ENCODE measurements at regions not wholly inside any gene's neighbourhood (a gene's known extent, or its start where the extent isn't known, plus 50 kb on each side); places are given as distances from the start of the nearest gene placed in this dataset.
"Not testable (repeated sequence)": the region's sequence is repeated elsewhere in the genome, so short reads cannot be mapped to it uniquely, and the experiment has no call there.

DNA sequence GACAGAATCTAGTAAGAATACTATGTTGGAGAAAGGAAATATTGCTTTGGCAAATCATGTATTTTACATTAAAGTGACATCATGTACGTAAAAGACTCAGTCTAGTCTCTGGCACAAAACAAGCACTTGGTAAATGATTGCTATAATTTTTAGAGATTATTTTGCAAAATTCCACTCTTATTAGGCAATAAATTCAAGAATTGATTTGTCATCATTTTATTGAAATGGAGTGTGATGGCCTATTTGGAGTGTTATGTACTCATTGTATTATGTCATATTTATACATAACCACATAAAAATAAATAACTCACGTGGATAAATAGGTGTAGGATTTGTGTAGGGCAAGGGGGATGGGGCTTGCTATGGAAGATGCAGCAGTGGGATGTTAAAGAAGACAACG lies 70.0 kb upstream of the FYN start:
- intact Hi-C loops (cut with micrococcal nuclease) = no loop called here
- Histone ChIP-seq H3K27ac (replicated peaks) (no peak overlapping the region), H3K4me3 (no peak overlapping the region), H3K9me3 (replicated peaks) (peaks cover 10% of the 10 kb centered on the region), H3K27me3 (ENCODE audit: low read depth) (no peaks in the 10 kb centered on the region), H3K4me1 (no peaks in the 10 kb centered on the region), H3K36me3 (no peaks in the 10 kb centered on the region)
- TF ChIP-seq, protein P1, sequence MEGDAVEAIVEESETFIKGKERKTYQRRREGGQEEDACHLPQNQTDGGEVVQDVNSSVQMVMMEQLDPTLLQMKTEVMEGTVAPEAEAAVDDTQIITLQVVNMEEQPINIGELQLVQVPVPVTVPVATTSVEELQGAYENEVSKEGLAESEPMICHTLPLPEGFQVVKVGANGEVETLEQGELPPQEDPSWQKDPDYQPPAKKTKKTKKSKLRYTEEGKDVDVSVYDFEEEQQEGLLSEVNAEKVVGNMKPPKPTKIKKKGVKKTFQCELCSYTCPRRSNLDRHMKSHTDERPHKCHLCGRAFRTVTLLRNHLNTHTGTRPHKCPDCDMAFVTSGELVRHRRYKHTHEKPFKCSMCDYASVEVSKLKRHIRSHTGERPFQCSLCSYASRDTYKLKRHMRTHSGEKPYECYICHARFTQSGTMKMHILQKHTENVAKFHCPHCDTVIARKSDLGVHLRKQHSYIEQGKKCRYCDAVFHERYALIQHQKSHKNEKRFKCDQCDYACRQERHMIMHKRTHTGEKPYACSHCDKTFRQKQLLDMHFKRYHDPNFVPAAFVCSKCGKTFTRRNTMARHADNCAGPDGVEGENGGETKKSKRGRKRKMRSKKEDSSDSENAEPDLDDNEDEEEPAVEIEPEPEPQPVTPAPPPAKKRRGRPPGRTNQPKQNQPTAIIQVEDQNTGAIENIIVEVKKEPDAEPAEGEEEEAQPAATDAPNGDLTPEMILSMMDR (IDR thresholded peaks at IDR 0.05; ENCODE audit: borderline replicate concordance) = no peak
- DNase-seq = no peak

DNA sequence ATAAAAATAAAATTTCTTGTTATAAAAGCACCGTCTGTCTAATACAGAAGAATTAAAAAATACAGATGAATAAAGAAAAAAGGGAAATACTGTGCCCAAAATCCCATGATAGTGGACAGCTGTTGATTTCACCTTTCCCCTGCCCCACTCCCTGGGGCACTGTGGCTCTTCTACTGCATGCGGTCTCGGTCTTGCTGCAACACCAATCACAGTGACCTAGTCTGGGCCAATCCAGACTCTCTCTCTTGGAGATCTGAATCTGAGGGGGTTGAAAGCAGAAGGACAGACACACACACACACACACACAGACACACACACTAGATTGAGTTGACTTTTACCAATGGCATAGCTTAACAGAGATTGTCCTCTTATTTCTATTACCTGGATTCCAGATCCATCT lies 70.5 kb upstream of the FYN start:
- Histone ChIP-seq H3K4me3 (no peak overlapping the region), H3K27me3 (ENCODE audit: low read depth) (no peaks in the 10 kb centered on the region), H3K27ac (replicated peaks) (no peak overlapping the region), H3K36me3 (no peaks in the 10 kb centered on the region), H3K4me1 (no peaks in the 10 kb centered on the region), H3K9me3 (replicated peaks) (peaks cover 10% of the 10 kb centered on the region)
- intact Hi-C loops (cut with micrococcal nuclease) = no loop called here
- no peak for DNase-seq
- TF ChIP-seq, protein P1 (IDR thresholded peaks at IDR 0.05; ENCODE audit: borderline replicate concordance) = no peak

- Histone ChIP-seq H3K9me3 (replicated peaks) (peaks cover 10% of the 10 kb centered on the region), H3K27me3 (ENCODE audit: low read depth) (no peaks in the 10 kb centered on the region), H3K27ac (replicated peaks) (no peak overlapping the region), H3K4me1 (no peaks in the 10 kb centered on the region), H3K36me3 (no peaks in the 10 kb centered on the region), H3K4me3 (no peak overlapping the region)
- DNase-seq = no peak
- intact Hi-C loops (cut with micrococcal nuclease) = no loop called here
- TF ChIP-seq, protein P1 (IDR thresholded peaks at IDR 0.05; ENCODE audit: borderline replicate concordance) = no peak
Observed at GRCh38 chr6:111944541-111944940, 71.3 kb upstream of the FYN start.

GRCh38 chr6:111949546-111949945 lies 76.3 kb upstream of the FYN start:
- TF ChIP-seq, protein P1 (IDR thresholded peaks at IDR 0.05; ENCODE audit: borderline replicate concordance) = no peak
- Histone ChIP-seq H3K4me1 (peaks cover 20% of the 10 kb centered on the region), H3K27me3 (ENCODE audit: low read depth) (no peaks in the 10 kb centered on the region), H3K36me3 (no peaks in the 10 kb centered on the region), H3K27ac (replicated peaks) (no peak overlapping the region), H3K9me3 (replicated peaks) (no peaks in the 10 kb centered on the region), H3K4me3 (no peak overlapping the region)
- intact Hi-C loops (cut with micrococcal nuclease) = no loop called here
- DNase-seq = no peak

DNA sequence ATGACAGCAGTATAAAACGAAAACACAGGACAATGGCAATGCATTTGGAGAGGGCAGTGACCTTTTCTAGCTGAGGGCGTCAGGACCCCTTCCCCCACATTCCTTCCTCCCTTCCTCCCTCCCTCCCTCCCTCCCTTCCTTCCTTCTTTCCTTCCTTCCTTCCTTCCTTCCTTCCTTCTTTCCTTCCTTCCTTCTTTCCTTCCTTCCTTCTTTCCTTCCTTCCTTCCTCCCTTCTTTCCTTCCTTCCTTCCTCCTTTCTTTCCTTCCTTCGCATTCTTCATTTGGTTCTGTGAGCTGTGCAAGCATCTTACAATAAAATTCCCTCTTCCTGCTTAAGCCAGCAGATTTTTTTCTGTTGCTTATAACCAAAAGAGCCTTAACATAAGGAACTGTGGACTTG lies 76.7 kb upstream of the FYN start:
- H3K36me3 ChIP-seq; DNase-seq; H3K27me3 ChIP-seq (ENCODE audit: low read depth); H3K4me3 ChIP-seq; intact Hi-C loops (cut with micrococcal nuclease); H3K9me3 ChIP-seq (replicated peaks): not testable (repeated sequence)
- peaks cover 20% of the 10 kb centered on the region for H3K4me1 ChIP-seq
- peak overlapping the region; percentile 12 for H3K27ac ChIP-seq (replicated peaks)

DNA sequence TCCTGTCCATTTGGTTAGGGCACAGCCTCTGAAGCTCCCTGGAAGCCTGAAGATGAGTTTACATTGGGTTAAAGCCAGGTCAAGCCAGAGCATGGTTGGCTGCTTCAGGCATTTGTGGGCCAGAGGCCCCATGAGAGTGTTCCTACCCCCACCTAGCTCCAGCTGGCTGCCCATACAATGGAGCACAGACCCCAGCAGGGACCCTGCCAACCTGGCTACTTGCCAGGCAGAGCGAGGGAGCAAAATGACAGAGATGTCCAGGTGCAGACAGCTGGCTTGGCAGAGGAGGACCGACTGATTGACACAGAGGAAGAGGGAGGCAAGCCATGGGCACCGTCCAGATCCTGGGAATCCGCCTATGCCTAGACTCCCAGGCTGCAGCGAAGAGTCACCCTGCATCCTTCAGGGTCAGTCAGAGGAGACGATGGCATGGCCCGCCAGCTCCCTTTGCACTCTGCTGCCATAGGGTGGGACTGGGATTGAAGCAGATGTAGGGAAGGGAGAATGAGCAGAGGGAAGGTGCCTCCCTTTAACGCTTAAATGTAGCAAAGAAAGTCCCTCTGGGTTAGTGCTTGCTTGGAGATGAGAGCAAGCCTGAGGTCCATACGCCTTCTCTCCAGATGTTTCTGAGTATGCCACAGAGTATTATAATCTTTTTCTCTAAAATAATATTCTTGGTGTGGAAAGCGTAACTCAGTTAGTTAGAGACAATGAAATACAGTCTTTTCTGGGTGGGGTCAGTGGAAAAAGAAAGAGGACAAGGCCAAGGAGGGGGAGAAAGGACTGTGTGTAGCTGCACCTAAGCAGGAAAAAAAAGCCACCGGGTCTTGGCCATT lies 77.6 kb upstream of the FYN start:
- H3K4me3 ChIP-seq = no peak overlapping the region
- peak; percentile 33 for DNase-seq
- peaks cover 4% of the 10 kb centered on the region for H3K27me3 ChIP-seq (ENCODE audit: low read depth)
- peaks cover 20% of the 10 kb centered on the region for H3K4me1 ChIP-seq
- H3K36me3 ChIP-seq = no peaks in the 10 kb centered on the region
- no peak overlapping the region for H3K27ac ChIP-seq (replicated peaks)
- TF ChIP-seq, protein P1 (IDR thresholded peaks at IDR 0.05; ENCODE audit: borderline replicate concordance) = no peak
- H3K9me3 ChIP-seq (replicated peaks) = no peaks in the 10 kb centered on the region
- intact Hi-C loops (cut with micrococcal nuclease) = no loop called here
